ENCODE measurements at regions not wholly inside any gene's neighbourhood (a gene's known extent, or its start where the extent isn't known, plus 50 kb on each side); places are given as distances from the start of the nearest gene placed in this dataset.
"Not testable (repeated sequence)": the region's sequence is repeated elsewhere in the genome, so short reads cannot be mapped to it uniquely, and the experiment has no call there.

DNA sequence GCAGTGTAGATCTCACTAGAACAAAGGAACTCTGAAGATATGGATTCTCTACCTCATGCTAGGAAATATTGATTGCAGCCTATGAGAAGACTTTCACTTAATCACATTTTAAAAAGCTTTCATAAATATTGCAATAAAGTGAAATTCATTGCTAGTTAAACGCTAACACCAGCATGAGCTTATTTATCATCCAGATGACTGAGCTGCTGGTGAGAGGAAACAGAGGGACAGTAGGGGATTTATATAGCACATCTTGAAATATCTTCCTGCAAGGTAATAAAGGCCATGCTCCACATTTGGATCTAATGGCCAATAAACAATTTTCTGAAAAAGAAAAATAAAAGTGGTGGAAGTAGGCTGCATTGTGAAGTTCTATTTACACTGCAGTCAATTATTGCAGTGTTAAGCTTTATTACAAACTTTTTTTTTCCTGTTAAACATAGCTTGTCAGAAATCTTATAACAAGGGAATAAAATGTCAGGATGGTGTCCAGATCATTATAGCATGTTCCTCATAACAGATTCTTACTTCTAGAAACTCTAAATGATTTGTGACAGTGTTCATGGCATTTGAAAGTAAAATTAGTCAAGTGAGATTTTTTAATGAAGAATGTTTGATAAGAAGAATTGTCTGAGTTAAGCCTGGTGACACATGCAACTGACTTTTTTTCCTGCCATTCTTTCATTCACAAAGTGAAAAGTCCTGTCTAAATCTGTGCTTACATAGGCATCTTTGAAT lies 342.6 kb downstream of the DMAC1 start:
- no peak for DNase-seq

DNA sequence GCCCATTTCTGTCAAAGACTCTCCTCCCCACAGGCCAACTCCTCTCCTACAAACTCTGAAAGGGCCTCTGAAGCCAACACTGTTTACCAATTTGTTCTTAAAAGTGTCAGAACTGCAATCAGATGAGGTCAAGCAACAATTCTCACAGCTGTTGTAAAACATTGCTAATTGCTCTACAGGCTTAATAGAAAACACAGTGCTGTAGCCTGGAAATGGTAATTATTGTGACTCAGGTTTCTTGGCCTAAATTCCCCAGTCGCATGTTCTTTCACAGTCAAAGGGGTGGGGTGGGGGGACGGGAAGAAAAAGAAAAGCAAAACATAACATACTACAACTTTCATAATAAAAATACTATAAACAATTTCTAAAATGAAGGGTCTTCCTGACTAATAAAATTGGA lies 343.2 kb downstream of the DMAC1 start:
- no peak for DNase-seq

DNA sequence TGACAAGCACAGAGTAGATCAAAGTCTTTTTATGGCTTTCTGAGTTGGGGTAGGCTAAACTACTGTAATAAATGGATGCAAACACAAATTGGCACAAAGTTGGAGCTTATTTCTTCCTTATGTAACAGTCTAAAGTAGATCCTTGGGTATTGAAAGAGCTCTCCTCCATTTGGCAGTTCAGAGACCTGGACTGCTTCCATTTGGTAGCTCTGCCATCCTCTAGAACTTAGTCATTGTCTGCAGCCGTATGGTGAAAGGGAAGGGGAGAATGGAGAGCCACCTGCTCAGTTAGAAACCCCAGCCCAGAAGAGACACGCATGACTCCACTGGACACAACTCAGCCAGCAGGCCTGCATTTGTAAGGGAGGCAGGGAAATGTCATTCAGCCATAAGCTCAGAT lies 345.0 kb downstream of the DMAC1 start:
- no peak for DNase-seq

DNA sequence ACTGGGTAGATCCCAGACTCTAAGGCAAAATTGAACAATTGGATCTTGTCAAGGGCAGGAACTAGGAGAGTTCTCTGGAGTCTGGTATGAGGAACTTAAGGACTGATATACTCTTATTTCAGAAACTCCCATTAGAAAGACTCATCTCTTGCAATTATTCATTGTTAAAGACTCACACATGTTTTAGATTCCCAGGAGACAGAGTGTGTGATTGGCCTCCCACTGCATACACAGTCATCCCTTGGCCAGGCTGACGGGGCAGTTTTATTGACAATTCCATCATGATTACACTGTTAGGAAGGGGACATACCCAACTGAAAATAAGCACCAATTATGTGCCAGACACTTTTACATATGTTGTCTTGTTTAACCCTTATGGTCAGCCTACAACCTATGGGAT lies 347.2 kb downstream of the DMAC1 start:
- no peak for DNase-seq

DNA sequence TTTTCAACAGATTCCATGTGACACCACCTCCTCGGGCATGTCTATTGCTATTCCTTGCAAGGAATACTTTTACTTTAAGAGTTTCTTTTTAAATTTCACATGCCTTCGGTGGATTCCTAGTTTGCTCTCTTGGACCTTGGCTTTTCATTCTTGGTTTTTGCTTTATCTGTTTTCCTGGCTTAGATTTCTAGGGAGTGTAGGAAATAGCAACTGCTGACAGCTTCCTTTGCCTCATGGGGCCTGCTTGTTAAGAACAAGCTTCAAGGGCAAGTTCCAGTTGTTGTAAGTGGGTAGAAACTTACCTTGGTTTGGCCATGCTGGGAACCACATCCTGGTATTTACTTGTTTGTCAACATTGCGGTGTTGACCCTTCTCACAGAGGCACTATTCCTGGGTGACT lies 348.5 kb downstream of the DMAC1 start:
- DNase-seq: no peak

DNA sequence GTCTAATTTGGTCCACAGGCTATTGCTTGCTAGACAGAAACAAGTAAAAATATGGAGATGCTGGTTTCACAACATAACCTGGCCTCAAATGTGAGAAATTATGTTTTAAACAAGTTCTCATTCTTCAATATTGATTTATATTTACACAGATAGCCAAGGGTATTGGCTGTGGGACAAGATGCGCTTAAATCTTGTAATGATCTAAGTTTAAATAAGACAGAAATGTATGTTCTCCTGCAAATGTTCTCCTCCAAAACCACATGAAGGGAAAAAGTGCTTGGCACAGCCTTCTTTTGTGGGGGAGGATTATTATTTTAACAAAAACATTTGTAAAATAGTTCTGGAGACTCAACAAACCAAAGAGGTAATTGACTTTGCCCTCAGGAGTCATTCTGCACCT lies 356.0 kb downstream of the DMAC1 start:
- no peak for DNase-seq

DNA sequence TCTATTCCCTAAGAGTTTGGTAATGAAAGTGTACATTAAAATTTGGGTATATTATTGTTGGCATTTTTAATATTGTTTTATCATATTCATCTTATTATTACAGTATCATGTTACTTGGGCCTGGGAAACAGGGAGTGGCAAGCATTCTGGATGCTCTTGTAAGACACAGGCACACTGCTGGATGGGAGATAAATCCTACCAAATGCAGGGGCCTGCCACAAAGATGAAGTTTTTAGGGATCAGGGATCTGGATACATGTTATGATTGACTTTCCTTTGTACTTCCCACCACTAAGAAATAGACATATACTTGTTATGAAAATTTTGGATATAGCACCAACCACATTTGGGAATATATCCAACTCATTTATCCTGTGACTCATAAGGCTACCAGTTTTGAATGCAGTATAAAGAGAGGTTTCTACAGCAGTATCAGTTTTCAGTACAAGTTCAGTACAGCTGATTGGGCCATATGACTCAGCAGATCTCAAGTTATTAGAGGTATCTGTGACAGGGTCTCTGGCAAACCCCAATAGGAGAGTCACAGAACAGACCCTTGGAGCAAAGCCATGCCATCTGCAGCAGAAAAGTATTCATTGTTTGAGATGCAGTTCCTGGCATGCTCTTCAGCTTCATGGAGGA lies 360.1 kb downstream of the DMAC1 start:
- DNase-seq: peak; percentile 22

DNA sequence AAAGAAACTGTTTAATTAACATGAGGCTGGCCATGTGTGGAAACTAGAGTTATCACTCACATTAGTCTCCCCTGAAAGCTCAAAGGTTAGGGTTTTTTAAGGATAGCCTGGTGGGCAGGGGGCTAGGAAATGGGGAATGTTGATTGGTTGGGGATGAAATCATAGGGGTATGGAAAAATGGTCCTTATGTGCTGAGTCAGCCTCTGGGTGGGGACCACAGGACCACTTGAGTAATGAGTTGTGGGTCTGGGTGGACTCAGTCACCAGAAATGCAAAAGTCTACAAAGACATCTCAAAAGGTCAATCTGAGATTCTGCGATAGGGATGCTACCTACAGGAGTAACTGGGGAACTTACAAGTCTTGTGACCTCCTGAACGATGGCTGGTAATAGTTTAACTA lies 362.8 kb downstream of the DMAC1 start:
- DNase-seq: no peak

DNA sequence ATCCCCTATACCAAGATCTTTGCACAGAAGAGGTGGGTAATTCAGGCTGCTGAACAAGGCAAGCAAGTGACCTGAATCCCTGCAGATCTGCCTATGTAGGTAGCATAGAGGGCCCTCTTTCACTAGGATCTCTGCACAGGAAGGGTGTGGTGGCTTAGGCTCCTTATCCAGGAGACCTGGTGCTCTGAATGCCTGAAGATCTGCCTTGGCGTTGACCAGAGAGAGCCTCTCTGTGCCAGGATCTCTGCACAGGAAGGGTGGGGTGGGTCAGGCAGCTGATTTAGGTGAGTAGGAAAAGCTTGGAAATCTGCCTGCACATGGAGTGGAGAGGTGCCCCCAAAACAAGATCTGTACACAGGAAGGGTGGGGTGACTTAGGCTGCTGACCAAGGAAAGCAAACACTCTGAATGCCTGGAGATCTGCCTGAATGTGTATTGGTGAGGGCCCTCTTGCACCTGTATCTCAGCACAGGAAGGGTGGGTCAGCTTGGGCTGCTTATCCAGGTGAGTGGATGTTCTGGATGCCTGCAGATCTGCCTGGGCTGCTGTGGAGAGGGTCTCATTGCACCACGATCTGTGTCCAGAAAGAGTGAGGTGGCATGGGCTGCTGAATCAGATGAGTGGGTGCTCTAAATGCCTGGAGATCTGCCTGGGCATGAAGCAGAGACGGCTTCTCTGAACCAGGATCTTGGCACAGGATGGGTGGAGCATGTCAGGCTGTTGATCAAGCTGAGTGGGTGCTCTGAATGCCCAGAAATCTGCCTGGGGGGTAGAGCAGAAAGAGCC lies 365.9 kb downstream of the DMAC1 start:
- no peak for DNase-seq

DNA sequence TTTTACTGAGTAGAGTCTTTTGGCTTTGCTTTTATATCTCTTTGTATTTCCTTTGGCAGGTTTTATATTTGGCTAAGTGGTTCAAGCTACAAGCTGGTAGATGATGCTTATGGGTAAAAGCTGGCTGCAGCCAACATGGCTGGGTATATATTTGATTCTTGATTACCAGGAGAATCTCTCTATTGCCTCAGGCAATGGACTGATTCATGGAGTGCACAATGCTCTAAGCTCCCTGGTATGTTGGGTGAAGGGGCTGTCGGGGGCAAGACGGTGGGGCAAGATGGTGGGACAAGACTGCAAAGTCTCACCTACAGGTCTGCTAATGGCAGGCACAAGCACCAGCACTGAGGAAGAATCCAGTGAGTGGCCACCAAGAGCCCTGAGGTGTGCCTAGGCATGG lies 366.6 kb downstream of the DMAC1 start:
- DNase-seq: no peak

DNA sequence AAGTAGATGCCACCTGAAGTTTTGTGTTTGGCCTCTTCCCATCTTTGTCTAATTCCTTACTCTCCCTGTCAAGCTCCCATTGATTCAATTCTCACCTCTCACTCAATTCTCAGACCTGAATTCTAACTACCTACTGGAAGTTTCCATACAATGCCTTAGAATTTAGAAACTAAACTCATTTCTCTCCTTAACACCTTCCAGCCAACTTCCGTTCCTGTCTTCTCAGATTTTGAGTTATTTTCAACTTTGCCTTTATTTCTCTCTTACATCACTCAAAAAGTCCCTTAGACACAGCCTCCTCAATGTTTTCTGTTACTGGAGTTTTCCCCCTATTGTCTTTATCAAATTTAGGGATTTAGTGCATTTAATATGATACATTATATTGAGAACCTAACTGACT lies 382.2 kb downstream of the DMAC1 start:
- DNase-seq: not testable (repeated sequence)

DNA sequence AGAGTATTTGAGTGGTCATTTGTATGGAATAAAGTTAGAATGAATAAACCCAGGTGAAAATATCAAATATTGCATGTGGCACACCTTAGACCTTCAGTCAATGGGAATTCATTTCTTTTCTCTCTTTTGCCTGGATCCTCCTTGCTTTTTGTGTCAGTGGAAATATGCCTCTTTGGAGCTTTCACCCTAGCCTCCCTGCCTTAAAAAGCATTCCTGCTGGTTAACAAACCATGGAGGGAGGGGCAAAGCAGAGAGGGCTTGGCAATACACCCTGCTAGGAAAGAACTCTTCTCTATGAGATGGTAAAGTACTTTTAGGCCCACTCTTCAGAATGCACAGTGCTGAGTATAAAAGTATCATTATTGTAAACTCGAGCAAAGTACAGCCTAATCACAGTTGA lies 383.7 kb downstream of the DMAC1 start:
- DNase-seq: no peak

DNA sequence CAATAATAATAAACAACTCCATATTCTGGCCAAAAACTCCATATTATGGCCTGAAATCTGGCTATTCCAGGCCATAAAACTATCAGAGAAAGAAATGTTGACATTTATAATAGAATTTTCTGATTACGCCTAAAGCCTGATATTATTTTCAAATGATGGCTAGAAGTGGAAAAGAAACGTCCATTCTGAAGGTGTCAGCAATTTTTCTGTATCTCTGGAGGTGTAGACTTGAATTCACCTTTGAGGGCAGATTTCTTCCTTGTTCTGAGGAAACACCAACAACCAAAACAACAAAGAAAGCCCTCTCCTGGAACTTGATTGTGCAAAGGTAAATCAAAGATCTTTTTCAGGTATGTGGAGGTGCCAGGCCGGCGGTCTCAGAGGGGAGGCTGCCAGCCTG lies 390.7 kb downstream of the DMAC1 start:
- DNase-seq: no peak

DNA sequence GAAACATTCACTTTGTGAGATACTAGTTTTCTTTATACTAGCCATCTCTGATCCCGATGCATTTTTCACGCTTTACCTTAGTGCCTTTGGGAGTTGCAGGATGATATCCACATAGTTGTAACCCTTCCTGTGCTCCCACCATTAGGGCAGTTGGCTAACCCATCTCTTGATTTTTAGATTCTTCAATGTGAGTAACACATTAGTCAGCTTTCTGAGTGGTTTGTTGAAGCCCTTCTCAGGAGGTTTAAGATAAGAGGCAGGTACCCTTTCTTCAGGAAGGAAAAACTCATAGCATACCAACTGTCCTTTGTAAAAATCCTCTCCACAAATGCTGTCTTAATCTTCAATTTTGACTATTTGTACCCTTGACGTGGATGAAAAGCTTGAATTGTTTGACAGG lies 392.3 kb downstream of the DMAC1 start:
- no peak for DNase-seq

DNA sequence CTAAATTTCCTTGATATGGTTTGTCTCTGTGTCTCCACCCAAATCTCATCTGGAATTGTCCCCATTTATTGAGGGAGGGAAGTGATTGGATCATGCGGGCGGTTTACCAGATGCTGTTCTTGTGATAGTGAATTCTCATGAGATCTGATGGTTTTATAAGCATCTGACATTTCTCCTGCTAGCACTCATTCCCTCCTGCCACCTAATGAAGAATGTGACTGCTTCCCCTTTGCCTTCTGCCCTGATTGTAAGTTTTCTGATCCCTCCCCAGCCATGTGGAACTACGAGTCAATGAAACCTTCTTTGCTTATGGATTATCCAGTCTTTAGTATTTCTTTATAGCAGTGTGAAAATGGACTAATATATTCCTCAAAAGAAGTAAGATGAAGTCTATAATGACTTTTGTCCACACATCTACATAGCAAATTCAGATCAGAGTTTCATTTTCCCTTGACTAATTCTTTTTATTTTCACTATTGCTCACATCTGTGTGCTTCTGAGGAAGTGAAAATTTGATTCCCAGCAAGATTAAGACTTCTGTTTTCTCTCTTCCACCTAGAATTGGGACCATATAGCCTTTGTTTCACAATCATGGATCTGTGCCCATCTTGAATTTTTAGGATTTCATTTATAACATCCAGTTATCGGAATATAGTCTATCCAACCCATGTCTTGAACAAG lies 393.5 kb downstream of the DMAC1 start:
- no peak for DNase-seq

DNA sequence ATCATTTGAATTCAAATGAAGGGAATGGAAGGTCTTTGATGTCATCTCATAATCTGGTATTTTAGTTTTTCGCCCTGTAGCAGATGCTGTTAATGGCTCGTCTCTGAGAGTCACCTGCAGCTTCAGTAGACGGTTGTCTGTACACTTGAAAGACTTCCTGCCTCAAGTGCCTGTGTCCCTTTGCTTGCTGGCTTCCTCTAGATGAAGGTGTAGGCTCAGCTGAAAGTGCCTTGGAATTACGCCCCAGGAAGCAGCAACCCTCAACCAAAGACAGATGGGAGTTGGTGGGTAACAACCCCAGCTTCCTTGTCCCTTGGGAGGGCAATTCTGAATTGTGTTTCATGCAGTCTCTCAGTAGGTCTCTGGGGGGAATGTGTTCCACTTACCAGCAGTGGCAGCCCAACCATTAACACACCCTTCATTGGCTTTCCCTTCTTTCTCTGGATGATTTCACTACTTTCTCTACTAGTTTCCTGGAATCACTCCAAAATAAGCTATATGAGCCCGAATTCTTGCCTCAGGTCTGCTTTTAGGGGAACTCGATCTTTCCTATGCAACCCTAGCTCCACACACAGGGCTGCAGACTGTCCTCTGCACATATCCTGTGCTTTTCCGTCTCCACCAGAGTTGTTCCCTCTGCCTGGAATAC lies 395.6 kb downstream of the DMAC1 start:
- DNase-seq: no peak

DNA sequence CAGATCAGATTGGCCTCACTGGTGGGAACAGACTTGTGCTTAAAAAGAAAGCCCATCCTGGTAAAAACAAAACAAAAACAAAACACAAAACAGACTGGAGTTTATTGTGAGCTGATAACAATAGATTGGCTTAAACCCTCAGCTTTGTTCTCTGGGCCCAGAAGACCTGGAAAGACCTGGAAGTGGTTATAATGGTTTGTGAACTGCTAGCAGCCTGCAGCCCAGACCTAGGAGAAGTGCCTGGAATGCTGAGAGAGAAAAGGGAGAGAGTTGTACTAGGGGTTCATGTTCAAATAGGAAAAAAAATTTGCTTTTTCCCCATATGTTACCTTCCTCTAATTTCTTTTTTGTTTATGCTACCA lies 396.6 kb downstream of the DMAC1 start:
- no peak for DNase-seq

DNA sequence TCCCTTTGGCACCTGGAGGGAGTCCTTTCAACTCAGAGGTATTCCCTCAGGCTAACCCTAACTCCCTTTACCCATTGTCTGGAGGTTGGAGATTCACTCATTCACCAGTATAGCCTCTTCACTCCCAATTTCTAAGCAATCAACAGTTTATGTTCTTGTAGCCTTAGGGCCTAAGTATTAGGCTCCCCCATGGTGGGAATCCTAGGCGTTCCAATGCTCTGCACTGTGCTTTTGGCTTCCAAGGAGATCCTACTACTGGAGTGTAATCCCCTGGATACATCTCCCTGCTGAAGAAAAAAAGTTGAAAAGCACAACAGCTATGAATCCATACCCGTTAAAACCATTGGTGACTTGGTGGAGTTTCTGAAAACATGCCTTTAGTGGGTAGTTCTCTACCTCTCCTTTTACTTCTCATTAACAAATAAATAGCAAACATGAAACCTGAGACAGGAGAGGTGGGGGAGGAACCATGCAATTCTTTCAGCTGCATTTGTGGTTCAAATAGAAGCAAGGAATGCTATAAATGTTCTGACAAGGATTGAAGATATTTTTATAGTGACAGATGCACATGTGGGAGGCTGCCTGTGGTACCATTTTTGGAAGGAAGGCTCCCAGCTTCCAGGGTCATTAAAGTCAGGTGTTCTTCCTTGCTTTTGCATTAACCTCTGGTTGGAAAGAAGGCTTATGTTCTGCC lies 397.1 kb downstream of the DMAC1 start:
- DNase-seq: no peak

DNA sequence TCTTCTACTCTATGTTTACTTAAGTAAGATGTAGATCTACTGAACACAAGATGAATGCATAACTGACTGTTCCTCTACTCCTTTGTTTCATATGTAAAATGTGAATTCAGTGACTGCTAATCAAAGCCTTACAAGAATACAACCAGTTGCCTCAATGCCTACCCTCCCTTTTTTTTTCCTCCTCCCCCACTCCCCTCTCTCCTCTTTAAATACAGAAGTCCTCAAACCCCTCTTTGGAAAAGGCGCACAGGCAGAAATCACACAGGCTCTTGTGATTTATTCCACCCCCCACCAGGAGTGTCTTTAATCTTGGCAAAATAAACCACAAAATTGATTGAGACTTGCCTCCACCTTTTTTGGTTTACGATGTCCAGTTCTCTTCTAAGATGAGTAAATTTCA lies 398.5 kb downstream of the DMAC1 start:
- DNase-seq: no peak

DNA sequence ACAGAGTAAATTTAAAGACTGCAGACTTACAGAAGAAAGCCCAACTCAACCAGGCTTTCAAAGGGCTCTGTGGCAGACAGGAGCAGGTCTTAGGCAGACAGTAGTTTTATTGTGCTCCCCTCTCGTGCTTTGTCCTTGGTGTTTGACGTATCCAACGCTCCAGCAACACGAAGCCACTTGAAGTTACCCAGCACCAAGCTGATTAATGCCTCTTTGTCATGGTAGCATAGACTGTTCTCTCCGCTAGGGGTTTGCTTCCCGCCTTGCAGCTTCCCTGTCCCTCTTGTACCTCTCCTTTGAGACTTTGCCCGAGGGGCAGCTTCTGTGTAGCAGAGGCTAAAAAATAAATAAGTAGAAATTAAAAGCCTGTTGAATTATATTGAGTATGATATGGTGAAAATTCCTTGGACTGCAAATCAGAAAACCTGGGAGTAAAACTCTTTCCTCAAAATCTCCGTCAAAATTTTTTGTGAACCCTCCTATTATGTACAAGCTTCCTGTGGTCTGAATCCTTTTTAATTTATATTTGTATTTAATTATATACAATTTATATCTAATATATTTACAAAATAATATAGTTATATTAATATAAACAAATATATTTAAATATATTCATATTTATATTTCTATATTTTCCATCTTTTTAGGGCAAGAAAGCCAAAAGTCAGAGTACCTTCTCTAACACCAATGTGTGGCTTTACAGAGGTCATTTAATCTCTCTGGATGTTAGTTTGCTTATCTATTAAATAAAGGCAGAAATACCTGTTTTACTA lies 405.4 kb downstream of the DMAC1 start:
- peak; percentile 8 for DNase-seq

DNA sequence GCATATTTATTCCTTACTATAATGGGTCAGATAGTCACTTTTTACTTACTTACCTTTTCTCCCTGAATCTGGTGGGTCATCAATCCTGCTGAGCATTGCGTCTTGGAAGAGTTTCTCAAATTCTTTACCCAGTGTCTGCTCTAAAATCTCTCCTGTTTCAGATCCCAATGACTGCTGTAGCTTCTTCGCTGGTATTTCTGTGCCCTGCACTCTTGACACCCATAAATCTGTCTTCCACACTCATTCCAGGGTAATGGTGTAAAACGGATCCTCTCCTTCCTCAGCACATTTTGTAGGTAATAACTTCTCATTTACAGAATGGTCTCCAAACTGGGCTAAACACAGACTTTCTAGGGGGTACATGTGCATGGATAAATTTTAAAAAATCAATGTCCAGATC lies 407.4 kb downstream of the DMAC1 start:
- no peak for DNase-seq

DNA sequence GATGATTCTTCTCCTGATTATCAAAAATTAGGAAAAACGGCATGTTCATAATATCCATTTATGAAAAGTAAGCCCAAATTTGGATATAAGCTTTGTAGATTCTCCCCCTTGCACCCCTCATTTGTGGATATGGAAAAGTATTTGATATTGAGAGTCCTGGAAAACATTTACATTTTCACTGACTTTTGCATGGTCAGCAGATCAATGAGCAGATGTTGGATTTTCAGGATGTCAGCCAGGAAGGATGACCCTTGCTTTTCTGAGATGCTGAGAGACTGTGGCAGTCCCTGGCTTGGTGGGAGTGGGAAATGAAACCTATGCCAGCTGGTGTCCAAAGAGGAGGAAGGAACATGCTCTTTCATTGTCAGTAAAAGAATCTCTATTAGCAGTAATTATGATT lies 410.8 kb downstream of the DMAC1 start:
- no peak for DNase-seq
